ENCODE measurements at regions not wholly inside any gene's neighbourhood (a gene's known extent, or its start where the extent isn't known, plus 50 kb on each side); places are given as distances from the start of the nearest gene placed in this dataset.
"Not testable (repeated sequence)": the region's sequence is repeated elsewhere in the genome, so short reads cannot be mapped to it uniquely, and the experiment has no call there.

- TF ChIP-seq CTCF, POLR2A (IDR thresholded peaks at IDR 0.05): not testable (repeated sequence)
Measured at GRCh38 chr2:110323832-110324231, 111.5 kb upstream of the MTLN start.

Measured in suprapubic skin (tissue), 3 donors.